ENCODE measurements at regions not wholly inside any gene's neighbourhood (a gene's known extent, or its start where the extent isn't known, plus 50 kb on each side); places are given as distances from the start of the nearest gene placed in this dataset.

DNA sequence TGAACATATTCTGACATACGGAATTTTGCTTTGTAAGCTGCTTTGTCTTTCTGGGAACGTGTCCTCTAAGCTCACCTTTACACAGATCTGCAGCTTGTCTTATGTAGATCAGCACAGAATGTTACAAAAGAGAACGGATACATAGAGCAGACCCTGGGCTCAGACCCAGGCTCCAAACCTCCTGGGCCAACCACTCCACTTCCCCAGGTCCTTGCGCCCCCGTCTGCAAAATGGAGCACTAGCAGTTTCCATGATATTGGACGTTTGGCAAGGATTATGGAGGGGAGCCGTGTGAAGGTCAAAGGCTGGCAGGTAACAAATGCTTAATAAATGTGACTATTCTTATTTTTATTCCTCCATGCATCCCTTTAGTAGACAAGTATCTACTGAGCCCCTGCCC, 358.4 kb downstream of the CTTN start:
- TF ChIP-seq, protein P1, sequence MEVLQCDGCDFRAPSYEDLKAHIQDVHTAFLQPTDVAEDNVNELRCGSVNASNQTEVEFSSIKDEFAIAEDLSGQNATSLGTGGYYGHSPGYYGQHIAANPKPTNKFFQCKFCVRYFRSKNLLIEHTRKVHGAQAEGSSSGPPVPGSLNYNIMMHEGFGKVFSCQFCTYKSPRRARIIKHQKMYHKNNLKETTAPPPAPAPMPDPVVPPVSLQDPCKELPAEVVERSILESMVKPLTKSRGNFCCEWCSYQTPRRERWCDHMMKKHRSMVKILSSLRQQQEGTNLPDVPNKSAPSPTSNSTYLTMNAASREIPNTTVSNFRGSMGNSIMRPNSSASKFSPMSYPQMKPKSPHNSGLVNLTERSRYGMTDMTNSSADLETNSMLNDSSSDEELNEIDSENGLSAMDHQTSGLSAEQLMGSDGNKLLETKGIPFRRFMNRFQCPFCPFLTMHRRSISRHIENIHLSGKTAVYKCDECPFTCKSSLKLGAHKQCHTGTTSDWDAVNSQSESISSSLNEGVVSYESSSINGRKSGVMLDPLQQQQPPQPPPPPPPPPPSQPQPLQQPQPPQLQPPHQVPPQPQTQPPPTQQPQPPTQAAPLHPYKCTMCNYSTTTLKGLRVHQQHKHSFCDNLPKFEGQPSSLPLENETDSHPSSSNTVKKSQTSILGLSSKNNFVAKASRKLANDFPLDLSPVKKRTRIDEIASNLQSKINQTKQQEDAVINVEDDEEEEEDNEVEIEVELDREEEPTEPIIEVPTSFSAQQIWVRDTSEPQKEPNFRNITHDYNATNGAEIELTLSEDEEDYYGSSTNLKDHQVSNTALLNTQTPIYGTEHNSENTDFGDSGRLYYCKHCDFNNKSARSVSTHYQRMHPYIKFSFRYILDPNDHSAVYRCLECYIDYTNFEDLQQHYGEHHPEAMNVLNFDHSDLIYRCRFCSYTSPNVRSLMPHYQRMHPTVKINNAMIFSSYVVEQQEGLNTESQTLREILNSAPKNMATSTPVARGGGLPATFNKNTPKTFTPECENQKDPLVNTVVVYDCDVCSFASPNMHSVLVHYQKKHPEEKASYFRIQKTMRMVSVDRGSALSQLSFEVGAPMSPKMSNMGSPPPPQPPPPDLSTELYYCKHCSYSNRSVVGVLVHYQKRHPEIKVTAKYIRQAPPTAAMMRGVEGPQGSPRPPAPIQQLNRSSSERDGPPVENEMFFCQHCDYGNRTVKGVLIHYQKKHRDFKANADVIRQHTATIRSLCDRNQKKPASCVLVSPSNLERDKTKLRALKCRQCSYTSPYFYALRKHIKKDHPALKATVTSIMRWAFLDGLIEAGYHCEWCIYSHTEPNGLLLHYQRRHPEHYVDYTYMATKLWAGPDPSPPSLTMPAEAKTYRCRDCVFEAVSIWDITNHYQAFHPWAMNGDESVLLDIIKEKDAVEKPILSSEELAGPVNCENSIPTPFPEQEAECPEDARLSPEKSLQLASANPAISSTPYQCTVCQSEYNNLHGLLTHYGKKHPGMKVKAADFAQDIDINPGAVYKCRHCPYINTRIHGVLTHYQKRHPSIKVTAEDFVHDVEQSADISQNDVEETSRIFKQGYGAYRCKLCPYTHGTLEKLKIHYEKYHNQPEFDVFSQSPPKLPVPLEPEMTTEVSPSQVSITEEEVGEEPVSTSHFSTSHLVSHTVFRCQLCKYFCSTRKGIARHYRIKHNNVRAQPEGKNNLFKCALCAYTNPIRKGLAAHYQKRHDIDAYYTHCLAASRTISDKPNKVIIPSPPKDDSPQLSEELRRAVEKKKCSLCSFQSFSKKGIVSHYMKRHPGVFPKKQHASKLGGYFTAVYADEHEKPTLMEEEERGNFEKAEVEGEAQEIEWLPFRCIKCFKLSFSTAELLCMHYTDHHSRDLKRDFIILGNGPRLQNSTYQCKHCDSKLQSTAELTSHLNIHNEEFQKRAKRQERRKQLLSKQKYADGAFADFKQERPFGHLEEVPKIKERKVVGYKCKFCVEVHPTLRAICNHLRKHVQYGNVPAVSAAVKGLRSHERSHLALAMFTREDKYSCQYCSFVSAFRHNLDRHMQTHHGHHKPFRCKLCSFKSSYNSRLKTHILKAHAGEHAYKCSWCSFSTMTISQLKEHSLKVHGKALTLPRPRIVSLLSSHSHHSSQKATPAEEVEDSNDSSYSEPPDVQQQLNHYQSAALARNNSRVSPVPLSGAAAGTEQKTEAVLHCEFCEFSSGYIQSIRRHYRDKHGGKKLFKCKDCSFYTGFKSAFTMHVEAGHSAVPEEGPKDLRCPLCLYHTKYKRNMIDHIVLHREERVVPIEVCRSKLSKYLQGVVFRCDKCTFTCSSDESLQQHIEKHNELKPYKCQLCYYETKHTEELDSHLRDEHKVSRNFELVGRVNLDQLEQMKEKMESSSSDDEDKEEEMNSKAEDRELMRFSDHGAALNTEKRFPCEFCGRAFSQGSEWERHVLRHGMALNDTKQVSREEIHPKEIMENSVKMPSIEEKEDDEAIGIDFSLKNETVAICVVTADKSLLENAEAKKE (CRISPR knock-in tag; IDR thresholded peaks at IDR 0.05): no peak
- TF ChIP-seq ZNF331 (CRISPR knock-in tag; IDR thresholded peaks at IDR 0.05; ENCODE audit: low read depth) (no peak), CREB1 (CRISPR knock-in tag; IDR thresholded peaks at IDR 0.05; ENCODE audit: low read depth) (no peak), EZH2 (IDR thresholded peaks at IDR 0.05; ENCODE audit: low read depth, unreplicated experiment) (no peak), STAT1 (IDR thresholded peaks at IDR 0.05; ENCODE audit: unreplicated experiment) (no peak), ZNF114 (CRISPR knock-in tag; IDR thresholded peaks at IDR 0.05) (no peak), EZH2phosphoT487 (IDR thresholded peaks at IDR 0.05; ENCODE audit: unreplicated experiment) (no peak), NANOG (IDR thresholded peaks at IDR 0.05; ENCODE audit: borderline replicate concordance) (no peak), POLR2AphosphoS5 (IDR thresholded peaks at IDR 0.05; ENCODE audit: low read depth) (no peak)
- TF ChIP-seq, protein P2, sequence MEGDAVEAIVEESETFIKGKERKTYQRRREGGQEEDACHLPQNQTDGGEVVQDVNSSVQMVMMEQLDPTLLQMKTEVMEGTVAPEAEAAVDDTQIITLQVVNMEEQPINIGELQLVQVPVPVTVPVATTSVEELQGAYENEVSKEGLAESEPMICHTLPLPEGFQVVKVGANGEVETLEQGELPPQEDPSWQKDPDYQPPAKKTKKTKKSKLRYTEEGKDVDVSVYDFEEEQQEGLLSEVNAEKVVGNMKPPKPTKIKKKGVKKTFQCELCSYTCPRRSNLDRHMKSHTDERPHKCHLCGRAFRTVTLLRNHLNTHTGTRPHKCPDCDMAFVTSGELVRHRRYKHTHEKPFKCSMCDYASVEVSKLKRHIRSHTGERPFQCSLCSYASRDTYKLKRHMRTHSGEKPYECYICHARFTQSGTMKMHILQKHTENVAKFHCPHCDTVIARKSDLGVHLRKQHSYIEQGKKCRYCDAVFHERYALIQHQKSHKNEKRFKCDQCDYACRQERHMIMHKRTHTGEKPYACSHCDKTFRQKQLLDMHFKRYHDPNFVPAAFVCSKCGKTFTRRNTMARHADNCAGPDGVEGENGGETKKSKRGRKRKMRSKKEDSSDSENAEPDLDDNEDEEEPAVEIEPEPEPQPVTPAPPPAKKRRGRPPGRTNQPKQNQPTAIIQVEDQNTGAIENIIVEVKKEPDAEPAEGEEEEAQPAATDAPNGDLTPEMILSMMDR (conservative IDR thresholded peaks at IDR 0.05; ENCODE audit: low read depth in 2 of 2): no peak
- TF ChIP-seq, protein P3, sequence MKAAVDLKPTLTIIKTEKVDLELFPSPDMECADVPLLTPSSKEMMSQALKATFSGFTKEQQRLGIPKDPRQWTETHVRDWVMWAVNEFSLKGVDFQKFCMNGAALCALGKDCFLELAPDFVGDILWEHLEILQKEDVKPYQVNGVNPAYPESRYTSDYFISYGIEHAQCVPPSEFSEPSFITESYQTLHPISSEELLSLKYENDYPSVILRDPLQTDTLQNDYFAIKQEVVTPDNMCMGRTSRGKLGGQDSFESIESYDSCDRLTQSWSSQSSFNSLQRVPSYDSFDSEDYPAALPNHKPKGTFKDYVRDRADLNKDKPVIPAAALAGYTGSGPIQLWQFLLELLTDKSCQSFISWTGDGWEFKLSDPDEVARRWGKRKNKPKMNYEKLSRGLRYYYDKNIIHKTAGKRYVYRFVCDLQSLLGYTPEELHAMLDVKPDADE (IDR thresholded peaks at IDR 0.05): no peak
- TF ChIP-seq, protein P4, sequence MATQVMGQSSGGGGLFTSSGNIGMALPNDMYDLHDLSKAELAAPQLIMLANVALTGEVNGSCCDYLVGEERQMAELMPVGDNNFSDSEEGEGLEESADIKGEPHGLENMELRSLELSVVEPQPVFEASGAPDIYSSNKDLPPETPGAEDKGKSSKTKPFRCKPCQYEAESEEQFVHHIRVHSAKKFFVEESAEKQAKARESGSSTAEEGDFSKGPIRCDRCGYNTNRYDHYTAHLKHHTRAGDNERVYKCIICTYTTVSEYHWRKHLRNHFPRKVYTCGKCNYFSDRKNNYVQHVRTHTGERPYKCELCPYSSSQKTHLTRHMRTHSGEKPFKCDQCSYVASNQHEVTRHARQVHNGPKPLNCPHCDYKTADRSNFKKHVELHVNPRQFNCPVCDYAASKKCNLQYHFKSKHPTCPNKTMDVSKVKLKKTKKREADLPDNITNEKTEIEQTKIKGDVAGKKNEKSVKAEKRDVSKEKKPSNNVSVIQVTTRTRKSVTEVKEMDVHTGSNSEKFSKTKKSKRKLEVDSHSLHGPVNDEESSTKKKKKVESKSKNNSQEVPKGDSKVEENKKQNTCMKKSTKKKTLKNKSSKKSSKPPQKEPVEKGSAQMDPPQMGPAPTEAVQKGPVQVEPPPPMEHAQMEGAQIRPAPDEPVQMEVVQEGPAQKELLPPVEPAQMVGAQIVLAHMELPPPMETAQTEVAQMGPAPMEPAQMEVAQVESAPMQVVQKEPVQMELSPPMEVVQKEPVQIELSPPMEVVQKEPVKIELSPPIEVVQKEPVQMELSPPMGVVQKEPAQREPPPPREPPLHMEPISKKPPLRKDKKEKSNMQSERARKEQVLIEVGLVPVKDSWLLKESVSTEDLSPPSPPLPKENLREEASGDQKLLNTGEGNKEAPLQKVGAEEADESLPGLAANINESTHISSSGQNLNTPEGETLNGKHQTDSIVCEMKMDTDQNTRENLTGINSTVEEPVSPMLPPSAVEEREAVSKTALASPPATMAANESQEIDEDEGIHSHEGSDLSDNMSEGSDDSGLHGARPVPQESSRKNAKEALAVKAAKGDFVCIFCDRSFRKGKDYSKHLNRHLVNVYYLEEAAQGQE (IDR thresholded peaks at IDR 0.05; ENCODE audit: unreplicated experiment): no peak
- Histone ChIP-seq H3F3A (replicated peaks; ENCODE audit: low read depth) (no peaks in the 10 kb centered on the region; the same call in 1 of the 2 replicates), H3K4me3 (no peak overlapping the region), H3K27ac (ENCODE audit: low read depth) (no peak overlapping the region), H3K9me2 (ENCODE audit: insufficient read depth) (no peaks in the 10 kb centered on the region), H3K27me3 (ENCODE audit: insufficient read depth) (no peaks in the 10 kb centered on the region), H3K4me2 (no peak overlapping the region), H4K20me1 (replicated peaks; ENCODE audit: insufficient read depth) (peaks cover 8% of the 10 kb centered on the region), H3K79me2 (replicated peaks; ENCODE audit: insufficient read depth) (no peaks in the 10 kb centered on the region), H3K4me1 (ENCODE audit: insufficient read depth) (peaks cover 5% of the 10 kb centered on the region; the same call in 1 of the 2 replicates), H3K36me3 (ENCODE audit: insufficient read depth) (no peaks in the 10 kb centered on the region), H2AFZ (no peak overlapping the region)
- Mint-ChIP-seq H3K4me3 (no peak overlapping the region), H3K27ac (no peak overlapping the region), H3K4me1 (peaks cover 21% of the 10 kb centered on the region), H3K9me3 (peaks cover 17% of the 10 kb centered on the region), H3K27me3 (ENCODE audit: insufficient read depth, low read depth, poor library complexity) (peaks cover 20% of the 10 kb centered on the region), H3K36me3 (ENCODE audit: low read depth) (peaks cover 32% of the 10 kb centered on the region)
- no peak for ATAC-seq
- DNase-seq (ENCODE audit: low spot score): no peak

Measured in GM23338 (cell line).